ENCODE measurements at regions not wholly inside any gene's neighbourhood (a gene's known extent, or its start where the extent isn't known, plus 50 kb on each side); places are given as distances from the start of the nearest gene placed in this dataset.

- DNase-seq (ENCODE audit: low spot score), result no peak
- H3K27ac ChIP-seq, result no peak overlapping the region
- TF ChIP-seq, protein P1, sequence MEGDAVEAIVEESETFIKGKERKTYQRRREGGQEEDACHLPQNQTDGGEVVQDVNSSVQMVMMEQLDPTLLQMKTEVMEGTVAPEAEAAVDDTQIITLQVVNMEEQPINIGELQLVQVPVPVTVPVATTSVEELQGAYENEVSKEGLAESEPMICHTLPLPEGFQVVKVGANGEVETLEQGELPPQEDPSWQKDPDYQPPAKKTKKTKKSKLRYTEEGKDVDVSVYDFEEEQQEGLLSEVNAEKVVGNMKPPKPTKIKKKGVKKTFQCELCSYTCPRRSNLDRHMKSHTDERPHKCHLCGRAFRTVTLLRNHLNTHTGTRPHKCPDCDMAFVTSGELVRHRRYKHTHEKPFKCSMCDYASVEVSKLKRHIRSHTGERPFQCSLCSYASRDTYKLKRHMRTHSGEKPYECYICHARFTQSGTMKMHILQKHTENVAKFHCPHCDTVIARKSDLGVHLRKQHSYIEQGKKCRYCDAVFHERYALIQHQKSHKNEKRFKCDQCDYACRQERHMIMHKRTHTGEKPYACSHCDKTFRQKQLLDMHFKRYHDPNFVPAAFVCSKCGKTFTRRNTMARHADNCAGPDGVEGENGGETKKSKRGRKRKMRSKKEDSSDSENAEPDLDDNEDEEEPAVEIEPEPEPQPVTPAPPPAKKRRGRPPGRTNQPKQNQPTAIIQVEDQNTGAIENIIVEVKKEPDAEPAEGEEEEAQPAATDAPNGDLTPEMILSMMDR (conservative IDR thresholded peaks at IDR 0.05; ENCODE audit: low read depth), result no peak
- POLR2A ChIA-PET (ENCODE audit: low non-redundant PET), result no interaction called here
- CTCF ChIA-PET, result no interaction called here
These were observed 390.6 kb downstream of the HAPSTR1 start for GRCh38 chr16:9481747-9482730.

- DNase-seq (ENCODE audit: low spot score), result no peak
- no peak overlapping the region for H3K27ac ChIP-seq
- CTCF ChIA-PET, result no interaction called here
- TF ChIP-seq, protein P1 (conservative IDR thresholded peaks at IDR 0.05; ENCODE audit: low read depth), result no peak
- POLR2A ChIA-PET (ENCODE audit: low non-redundant PET), result no interaction called here
These were observed 393.0 kb downstream of the HAPSTR1 start for GRCh38 chr16:9484426-9484825.

DNA sequence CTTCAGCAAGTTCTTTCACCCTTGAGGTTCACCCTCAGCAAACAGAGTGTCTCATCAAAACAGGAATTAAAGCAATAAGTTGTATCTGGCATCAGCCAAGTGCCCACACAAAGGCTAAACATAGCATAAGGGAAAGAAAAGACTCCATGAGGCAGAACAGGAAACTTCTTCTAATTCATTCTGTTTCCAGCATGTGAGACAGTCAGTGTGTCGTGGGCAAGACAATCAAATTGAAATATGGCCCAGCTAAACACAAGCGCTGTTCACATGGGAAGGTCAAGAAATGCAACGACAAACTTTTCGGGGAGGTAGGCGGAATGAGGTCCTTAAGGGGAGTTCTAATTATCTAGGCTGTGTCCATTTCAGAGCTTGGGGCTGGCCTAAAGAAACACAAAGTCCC, 393.4 kb downstream of the HAPSTR1 start:
- TF ChIP-seq, protein P1 (conservative IDR thresholded peaks at IDR 0.05; ENCODE audit: low read depth), result no peak
- POLR2A ChIA-PET (ENCODE audit: low non-redundant PET), result no interaction called here
- no peak for DNase-seq (ENCODE audit: low spot score)
- H3K27ac ChIP-seq, result no peak overlapping the region
- CTCF ChIA-PET, result no interaction called here

DNA sequence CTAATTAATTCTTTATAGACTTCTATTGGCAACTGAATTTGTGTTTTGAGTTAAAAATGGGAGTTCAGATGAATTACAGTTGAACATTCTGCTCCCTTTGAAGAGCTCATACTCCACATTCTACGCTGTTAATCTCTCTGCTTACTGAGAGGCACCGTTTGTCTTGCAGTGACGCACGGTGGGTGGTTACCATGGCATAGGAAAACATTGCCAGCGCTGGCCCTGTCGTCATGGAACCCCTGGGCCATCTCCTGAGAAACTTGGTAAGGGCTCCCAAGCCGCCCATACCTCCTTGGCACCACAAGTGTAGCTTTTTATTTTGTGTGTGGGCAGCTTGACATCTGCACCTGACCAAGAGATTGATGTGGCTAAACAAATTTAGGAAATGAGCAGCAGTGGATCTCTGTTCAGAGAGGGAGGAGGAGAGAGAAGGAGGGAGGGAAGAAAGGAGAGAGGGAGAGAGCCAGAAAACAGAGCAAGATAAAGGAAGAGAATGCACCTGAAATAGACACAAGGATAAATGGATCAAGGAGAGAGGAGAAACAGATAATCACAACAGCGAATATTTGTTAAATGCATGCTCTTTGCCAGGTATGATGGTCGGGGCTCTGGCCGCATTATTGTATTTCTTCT, 398.5 kb downstream of the HAPSTR1 start:
- CTCF ChIA-PET, result no interaction called here
- no peak overlapping the region for H3K27ac ChIP-seq
- POLR2A ChIA-PET (ENCODE audit: low non-redundant PET), result no interaction called here

DNA sequence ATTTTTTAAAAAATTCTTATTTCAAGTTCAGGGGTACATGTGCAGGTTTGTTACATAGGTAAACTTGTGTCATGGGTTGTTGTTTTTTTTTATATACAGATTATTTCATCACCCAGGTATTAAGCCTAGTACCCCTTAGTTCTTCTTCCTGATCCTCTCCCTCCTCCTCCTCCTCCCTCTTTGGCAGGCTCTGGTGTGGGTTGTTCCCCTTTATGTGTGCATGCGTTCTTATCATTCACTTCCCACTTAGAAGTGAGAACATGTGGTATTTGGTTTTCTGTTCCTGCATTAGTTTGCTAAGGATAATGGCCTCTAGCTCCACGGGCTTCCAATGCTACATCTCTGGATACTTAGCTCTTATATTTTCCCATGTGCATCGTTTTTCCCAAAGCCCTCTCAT, 404.4 kb downstream of the HAPSTR1 start:
- ChIA-PET POLR2A (ENCODE audit: low non-redundant PET) (no interaction called here), CTCF (no interaction called here)
- TF ChIP-seq, protein P1 (conservative IDR thresholded peaks at IDR 0.05; ENCODE audit: low read depth), result no peak
- no peak for DNase-seq (ENCODE audit: low spot score)
- H3K27ac ChIP-seq, result no peak overlapping the region

More for the DNA sequence above, 398.5 kb downstream of the HAPSTR1 start:
- DNase-seq (ENCODE audit: low spot score), result no peak
- TF ChIP-seq, protein P1 (conservative IDR thresholded peaks at IDR 0.05; ENCODE audit: low read depth), result no peak

DNA sequence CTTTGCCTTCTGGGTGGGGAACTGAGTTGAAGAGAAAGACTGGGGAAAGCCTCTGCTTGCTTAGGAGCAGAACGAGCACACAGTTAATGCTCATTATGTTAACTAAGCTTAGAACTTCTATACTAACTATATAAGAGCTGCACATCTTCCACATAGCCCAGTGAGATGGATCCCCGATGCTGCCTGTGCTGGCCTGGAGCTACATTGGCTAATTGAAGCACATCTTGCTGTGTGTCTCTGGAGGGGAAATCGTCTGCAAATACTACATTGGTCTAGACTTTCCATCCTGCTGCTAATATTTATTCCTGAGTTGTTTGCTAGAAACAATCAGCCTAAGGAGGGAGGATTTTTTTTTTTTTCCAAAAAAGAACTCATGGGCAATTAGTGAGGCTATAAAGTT, 406.3 kb downstream of the HAPSTR1 start:
- DNase-seq (ENCODE audit: low spot score), result no peak
- ChIA-PET POLR2A (ENCODE audit: low non-redundant PET) (no interaction called here), CTCF (interaction anchor here (0.7 kb wide), 1 partner anchor 57 kb away, joined by 3 read pairs; no protein-coding TSS in a partner anchor)
- no peak overlapping the region for H3K27ac ChIP-seq
- TF ChIP-seq, protein P1 (conservative IDR thresholded peaks at IDR 0.05; ENCODE audit: low read depth), result no peak
